ENCODE measurements at regions not wholly inside any gene's neighbourhood (a gene's known extent, or its start where the extent isn't known, plus 50 kb on each side); places are given as distances from the start of the nearest gene placed in this dataset.

- H3K27ac ChIP-seq, result no peak overlapping the region
- ChIA-PET POLR2A (ENCODE audit: low non-redundant PET) (no interaction called here), CTCF (interaction anchor here (0.6 kb wide), 2 partner anchors 1137 to 1707 kb away, joined by 3 to 4 read pairs; no protein-coding TSS in a partner anchor)
- no peak for TF ChIP-seq CTCF (conservative IDR thresholded peaks at IDR 0.05; ENCODE audit: low read depth)
- DNase-seq (ENCODE audit: low spot score), result no peak
These were observed 145.3 kb upstream of the TCF21 start for GRCh38 chr6:133743621-133744020.

- ChIA-PET CTCF (interaction anchor here (1.0 to 1.3 kb wide), 2 partner anchors 91 to 177 kb away, joined by 3 to 4 read pairs; no protein-coding TSS in a partner anchor), POLR2A (ENCODE audit: low non-redundant PET) (no interaction called here)
- no peak for DNase-seq (ENCODE audit: low spot score)
- no peak for TF ChIP-seq CTCF (conservative IDR thresholded peaks at IDR 0.05; ENCODE audit: low read depth)
- peak overlapping the region; percentile 79 for H3K27ac ChIP-seq
These were observed 142.5 kb upstream of the TCF21 start for GRCh38 chr6:133746417-133746770.

- DNase-seq (ENCODE audit: low spot score), result no peak
- POLR2A ChIA-PET (ENCODE audit: low non-redundant PET), result no interaction called here
- CTCF ChIA-PET, result no interaction called here
- no peak overlapping the region for H3K27ac ChIP-seq
- TF ChIP-seq CTCF (conservative IDR thresholded peaks at IDR 0.05; ENCODE audit: low read depth), result no peak
These were observed 140.3 kb upstream of the TCF21 start for GRCh38 chr6:133748628-133749027.

GRCh38 chr6:133749427-133749826 is 139.5 kb upstream of the TCF21 start:
- ChIA-PET CTCF (interaction anchor here (0.6 kb wide), 2 partner anchors 334 to 1798 kb away, joined by 4 to 5 read pairs; no protein-coding TSS in a partner anchor), POLR2A (ENCODE audit: low non-redundant PET) (no interaction called here)
- H3K27ac ChIP-seq, result no peak overlapping the region
- no peak for DNase-seq (ENCODE audit: low spot score)
- TF ChIP-seq CTCF (conservative IDR thresholded peaks at IDR 0.05; ENCODE audit: low read depth), result no peak

- ChIA-PET CTCF (no interaction called here), POLR2A (ENCODE audit: low non-redundant PET) (no interaction called here)
- H3K27ac ChIP-seq, result no peak overlapping the region
- DNase-seq (ENCODE audit: low spot score), result no peak
- TF ChIP-seq CTCF (conservative IDR thresholded peaks at IDR 0.05; ENCODE audit: low read depth), result no peak
These were observed 136.8 kb upstream of the TCF21 start for GRCh38 chr6:133752129-133752528.

- ChIA-PET POLR2A (ENCODE audit: low non-redundant PET) (no interaction called here), CTCF (no interaction called here)
- no peak overlapping the region for H3K27ac ChIP-seq
- TF ChIP-seq CTCF (conservative IDR thresholded peaks at IDR 0.05; ENCODE audit: low read depth), result no peak
- DNase-seq (ENCODE audit: low spot score), result no peak
These were observed 135.2 kb upstream of the TCF21 start for GRCh38 chr6:133753756-133754155.

- no peak overlapping the region for H3K27ac ChIP-seq
- CTCF ChIA-PET, result no interaction called here
- no peak for TF ChIP-seq CTCF (conservative IDR thresholded peaks at IDR 0.05; ENCODE audit: low read depth)
- no peak for DNase-seq (ENCODE audit: low spot score)
- POLR2A ChIA-PET (ENCODE audit: low non-redundant PET), result no interaction called here
These were observed 134.6 kb upstream of the TCF21 start for GRCh38 chr6:133754298-133754697.

All from RWPE1 (cell line).